ENCODE measurements at regions not wholly inside any gene's neighbourhood (a gene's known extent, or its start where the extent isn't known, plus 50 kb on each side); places are given as distances from the start of the nearest gene placed in this dataset.
"Not testable (repeated sequence)": the region's sequence is repeated elsewhere in the genome, so short reads cannot be mapped to it uniquely, and the experiment has no call there.

DNA sequence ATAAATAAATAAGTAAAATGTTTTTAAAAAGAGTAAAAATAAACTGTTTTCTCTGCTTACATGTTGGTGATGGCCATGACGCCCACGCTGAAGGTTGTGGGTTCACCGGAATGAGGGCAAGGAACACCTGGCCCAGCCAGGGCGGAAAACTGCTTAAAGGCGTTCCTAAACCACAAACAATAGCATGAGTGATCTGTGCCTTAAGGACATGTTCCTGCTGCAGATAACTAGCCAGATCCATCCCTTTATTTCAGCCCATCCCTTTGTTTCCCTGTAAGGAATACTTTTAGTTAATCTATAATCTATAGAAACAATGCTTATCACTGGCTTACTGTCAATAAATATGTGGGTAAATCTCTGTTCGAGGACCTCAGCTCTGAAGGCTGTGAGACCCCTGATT lies 63.3 kb upstream of the CEP78 start:
- DNase-seq (ENCODE audit: low spot score); POLR2A ChIA-PET (ENCODE audit: low non-redundant PET); CTCF ChIA-PET; H3K27ac ChIP-seq: not testable (repeated sequence)

DNA sequence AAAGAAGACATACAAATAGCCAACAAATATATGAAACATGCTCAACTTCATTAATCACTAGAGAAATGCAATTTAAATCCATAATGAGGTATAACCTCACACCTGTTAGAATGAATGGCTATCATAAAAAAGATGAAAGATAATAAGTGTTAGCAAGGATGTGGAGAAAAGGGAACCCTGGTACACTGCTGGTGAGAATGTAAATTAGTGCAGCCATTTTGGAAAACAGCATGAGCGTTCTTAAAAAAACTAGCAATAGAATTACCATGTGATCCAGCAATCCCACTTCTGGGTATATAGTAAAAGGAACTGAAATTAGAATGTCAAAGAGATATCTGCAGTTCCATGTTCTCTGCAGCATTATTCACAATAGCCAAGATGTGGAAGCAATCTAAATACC lies 64.2 kb upstream of the CEP78 start:
- no peak for TF ChIP-seq CTCF (conservative IDR thresholded peaks at IDR 0.05; ENCODE audit: low read depth)
- CTCF ChIA-PET, result no interaction called here
- POLR2A ChIA-PET (ENCODE audit: low non-redundant PET), result no interaction called here
- DNase-seq (ENCODE audit: low spot score), result no peak
- no peak overlapping the region for H3K27ac ChIP-seq

DNA sequence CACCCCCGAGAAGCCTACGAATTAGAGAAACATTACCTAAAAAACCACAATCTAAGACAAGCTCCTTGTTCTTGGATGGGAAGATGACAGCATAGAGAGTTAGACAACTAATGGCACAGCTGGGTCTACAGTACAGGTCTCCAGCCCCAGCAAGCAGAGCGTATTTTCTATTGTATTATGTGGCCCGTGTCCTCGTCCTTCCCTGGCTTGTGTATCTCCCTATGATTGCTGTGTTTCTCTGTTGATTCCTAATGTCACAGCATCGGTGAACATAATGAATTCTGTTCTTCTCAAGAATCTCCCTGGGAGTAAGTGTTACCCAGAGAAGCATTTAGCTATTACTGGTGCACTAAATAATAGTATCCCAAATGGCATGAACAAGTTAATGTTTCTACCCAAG lies 66.8 kb upstream of the CEP78 start:
- H3K27ac ChIP-seq, result no peak overlapping the region
- CTCF ChIA-PET, result interaction anchor here (0.6 kb wide), 1 partner anchor 68 kb away, joined by 3 read pairs; no protein-coding TSS in a partner anchor
- no peak for DNase-seq (ENCODE audit: low spot score)
- POLR2A ChIA-PET (ENCODE audit: low non-redundant PET), result no interaction called here
- no peak for TF ChIP-seq CTCF (conservative IDR thresholded peaks at IDR 0.05; ENCODE audit: low read depth)

DNA sequence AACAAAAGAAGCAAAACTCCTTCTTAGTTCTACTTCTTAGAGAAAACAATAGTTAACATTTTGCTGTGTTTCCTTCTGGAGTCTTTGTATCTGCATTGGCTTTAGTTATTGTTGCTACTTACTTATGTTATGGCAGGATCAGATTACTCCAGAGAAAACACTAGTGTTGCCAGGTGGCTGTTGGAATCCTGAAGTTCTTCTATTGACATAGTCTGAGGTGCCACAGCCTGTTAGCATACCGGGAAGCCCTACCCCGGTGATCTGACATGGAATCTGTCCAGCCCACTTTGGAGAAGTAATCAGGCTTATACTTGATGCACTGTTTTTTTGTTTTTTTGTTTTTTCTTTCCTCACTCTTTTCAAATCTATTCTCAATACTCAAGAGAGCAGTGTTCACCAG lies 68.5 kb upstream of the CEP78 start:
- DNase-seq (ENCODE audit: low spot score), result peak; percentile 25
- no peak overlapping the region for H3K27ac ChIP-seq
- CTCF ChIA-PET, result no interaction called here
- POLR2A ChIA-PET (ENCODE audit: low non-redundant PET), result no interaction called here
- TF ChIP-seq CTCF (conservative IDR thresholded peaks at IDR 0.05; ENCODE audit: low read depth), result no peak

- CTCF ChIA-PET, result no interaction called here
- DNase-seq (ENCODE audit: low spot score), result no peak
- POLR2A ChIA-PET (ENCODE audit: low non-redundant PET), result no interaction called here
- TF ChIP-seq CTCF (conservative IDR thresholded peaks at IDR 0.05; ENCODE audit: low read depth), result no peak
- H3K27ac ChIP-seq, result no peak overlapping the region
Measured at GRCh38 chr9:78163834-78164233, 72.0 kb upstream of the CEP78 start.

GRCh38 chr9:78158286-78158685 lies 77.6 kb upstream of the CEP78 start:
- no peak overlapping the region for H3K27ac ChIP-seq
- CTCF ChIA-PET, result no interaction called here
- DNase-seq (ENCODE audit: low spot score), result no peak
- no peak for TF ChIP-seq CTCF (conservative IDR thresholded peaks at IDR 0.05; ENCODE audit: low read depth)
- POLR2A ChIA-PET (ENCODE audit: low non-redundant PET), result no interaction called here

- ChIA-PET CTCF (no interaction called here), POLR2A (ENCODE audit: low non-redundant PET) (no interaction called here)
- DNase-seq (ENCODE audit: low spot score), result no peak
- TF ChIP-seq CTCF (conservative IDR thresholded peaks at IDR 0.05; ENCODE audit: low read depth), result no peak
- H3K27ac ChIP-seq, result no peak overlapping the region
Measured at GRCh38 chr9:78150983-78151356, 84.9 kb upstream of the CEP78 start.

Measured in RWPE1 (cell line).